NCI-H748 (cell line): ENCODE measurements at regions not wholly inside any gene's neighbourhood (a gene's known extent, or its start where the extent isn't known, plus 50 kb on each side); places are given as distances from the start of the nearest gene placed in this dataset.
"Not testable (repeated sequence)": the region's sequence is repeated elsewhere in the genome, so short reads cannot be mapped to it uniquely, and the experiment has no call there.

ENCODE experiments used
- DNase-seq: peaks from one replicate; lab custom pipeline; 2025; ENCODE audit not compliant: unreplicated experiment; lab: John Stamatoyannopoulos, UW

DNA sequence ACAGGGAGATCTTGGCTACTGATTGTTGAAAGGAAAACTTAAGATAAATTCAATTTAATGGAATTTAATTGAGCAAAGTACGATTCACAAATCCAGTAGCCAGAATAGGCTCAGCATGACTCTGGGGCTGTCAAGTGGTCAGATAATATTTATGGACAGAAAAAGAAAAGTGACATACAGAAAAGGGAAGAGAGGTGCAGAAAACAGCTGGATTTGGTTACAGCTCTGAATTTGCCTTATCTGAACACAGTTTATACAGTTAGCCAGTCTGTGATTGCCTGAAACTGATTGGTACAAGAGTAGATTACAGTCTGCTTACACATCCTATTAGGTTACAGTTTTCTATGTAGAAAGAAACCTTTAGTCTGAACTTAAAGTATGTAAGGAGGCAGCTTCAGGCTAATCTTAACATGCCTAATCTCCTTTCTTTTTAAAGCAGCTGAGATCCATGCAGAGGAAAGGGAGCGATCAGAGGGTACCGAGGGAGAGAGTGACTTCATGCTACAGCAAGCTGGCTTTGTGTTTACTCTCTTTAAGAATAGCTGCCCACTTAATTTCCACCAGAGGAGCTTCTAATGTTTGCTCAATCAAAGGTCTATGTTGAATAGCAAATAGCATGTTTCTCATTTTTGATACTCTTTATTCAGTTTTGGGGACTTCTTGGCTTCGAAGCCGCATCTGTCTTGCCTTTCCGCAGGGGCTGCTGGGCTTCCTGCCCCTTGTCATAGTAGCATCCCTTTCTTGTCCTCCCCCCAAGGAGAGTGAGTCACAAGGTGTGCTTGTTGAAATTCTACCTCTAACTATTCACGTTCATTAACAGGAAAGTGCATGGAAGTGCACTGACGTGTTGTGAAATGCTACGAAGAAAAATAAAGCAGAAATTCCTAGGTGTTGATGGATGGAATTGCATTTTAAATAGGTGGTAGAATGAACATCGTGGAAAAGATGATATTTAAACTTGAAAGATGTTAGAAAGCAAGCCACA is 761.2 kb downstream of the TAF11L14 start:
- DNase-seq = peak; percentile 42

DNA sequence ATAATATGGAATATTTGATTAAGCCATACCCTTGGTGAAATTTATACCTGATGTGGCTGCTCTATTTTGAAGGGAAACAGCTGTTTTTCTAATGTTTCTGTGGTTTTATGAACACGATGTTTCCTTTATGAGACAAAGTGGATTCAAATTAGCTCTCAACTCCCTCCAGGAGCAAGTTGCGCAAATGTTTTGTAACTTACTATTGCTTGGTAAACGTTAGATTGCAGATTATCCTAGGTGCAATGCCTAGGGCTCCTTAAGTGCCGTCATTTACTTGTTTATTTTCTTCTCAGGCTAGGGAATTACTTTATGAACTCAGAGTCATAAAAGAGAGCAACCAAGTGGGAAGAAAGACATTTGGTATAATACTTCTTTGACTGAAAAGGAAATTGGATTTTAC is 763.1 kb downstream of the TAF11L14 start:
- no peak for DNase-seq

DNA sequence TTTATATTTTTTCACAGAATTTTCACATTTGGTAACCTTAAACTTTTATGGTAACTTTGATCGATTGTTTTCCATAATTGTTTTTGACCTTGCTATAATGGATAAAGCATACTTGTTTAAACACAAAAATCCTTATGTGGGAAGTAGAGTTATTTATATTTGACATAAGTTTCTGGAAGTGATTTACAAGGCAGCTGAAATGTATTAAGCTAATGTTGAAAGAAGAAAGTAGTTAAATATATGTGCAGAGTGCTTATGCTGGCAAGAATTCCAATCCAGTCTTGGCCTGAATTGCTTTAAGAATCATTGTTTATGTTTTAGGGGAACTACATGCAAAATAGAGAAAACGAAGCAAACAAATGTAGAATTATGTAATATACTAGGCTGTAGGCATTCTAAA is 763.6 kb downstream of the TAF11L14 start:
- no peak for DNase-seq

DNA sequence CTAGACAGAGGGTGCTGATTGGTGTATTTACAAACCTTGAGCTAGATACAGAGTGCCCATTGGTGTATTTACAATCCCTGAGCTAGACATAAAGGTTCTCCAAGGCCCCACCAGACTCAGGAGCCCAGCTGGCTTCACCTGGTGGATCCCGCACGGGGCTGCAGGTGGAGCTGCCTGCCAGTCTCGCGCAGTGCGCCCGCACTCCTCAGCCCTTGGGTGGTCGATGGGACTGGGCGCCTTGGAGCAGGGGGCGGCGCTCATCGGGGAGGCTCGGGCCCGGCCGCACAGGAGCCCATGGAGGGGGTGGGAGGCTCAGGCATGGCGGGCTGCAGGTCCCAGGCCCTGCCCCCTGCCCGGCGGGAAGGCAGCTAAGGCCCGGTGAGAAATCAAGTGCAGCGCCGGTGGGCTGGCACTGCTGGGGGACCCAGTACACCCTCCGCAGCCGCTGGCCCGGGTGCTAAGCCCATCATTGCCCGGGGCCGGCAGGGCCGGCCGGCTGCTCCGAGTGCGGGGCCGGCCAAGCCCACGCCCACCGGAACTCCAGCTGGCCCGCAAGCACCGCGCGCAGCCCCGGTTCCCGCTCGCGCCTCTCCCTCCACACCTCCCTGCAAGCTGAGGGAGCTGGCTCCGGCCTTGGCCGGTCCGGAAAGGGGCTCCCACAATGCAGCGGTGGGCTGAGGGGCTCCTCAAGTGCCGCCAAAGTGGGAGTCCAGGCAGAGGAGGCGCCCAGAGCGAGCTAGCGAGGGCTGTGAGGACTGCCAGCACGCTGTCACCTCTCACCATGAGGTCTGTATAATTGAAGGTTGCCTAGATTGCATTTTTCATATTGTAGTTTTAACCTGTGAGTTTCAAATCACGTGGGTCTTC is 765.4 kb downstream of the TAF11L14 start:
- DNase-seq = not testable (repeated sequence)

DNA sequence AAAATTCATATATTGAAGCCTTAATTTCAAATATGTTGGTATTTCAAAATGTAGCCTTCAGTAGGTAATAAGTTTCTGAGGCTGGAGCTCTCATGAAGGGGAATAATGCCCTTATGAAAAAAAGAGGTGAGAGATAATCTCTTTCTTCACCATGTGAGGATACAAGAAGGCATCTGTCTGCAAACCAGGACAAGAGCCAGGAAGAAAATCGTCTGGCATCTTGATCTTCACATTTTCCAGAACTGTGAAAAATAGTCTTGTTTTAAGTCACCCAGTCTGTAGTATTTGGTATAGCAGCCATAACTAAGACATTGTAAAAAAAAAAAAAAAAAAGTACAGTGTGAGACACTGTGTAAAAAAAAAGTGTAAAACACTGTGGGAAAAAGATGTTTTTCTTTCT is 768.9 kb downstream of the TAF11L14 start:
- DNase-seq = no peak

- no peak for DNase-seq
Observed at GRCh38 chr5:18403941-18404438, 769.7 kb downstream of the TAF11L14 start.

DNA sequence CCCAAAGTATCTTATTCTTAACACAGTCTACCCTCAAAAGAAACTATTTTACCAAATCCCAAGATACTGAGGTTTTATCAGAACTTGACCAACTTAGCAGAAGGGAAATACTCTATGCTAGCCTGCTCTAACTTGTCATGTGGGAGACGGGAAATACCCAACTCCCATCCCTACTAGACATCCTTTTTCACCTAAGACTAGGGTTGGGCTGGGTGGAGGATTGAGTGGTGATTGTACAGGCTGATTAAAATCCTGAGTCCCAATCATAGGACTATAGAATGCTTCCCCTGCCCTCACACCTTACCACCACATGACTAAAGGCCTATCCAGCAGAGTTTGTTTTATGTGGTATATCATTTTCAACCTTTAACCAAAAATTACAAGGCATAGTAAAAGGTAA is 786.5 kb downstream of the TAF11L14 start:
- DNase-seq = no peak

GRCh38 chr5:18433336-18433735 is 799.1 kb downstream of the TAF11L14 start:
- DNase-seq = peak; percentile 97

- no peak for DNase-seq
Observed at GRCh38 chr5:18438126-18438525, 803.9 kb downstream of the TAF11L14 start.

DNA sequence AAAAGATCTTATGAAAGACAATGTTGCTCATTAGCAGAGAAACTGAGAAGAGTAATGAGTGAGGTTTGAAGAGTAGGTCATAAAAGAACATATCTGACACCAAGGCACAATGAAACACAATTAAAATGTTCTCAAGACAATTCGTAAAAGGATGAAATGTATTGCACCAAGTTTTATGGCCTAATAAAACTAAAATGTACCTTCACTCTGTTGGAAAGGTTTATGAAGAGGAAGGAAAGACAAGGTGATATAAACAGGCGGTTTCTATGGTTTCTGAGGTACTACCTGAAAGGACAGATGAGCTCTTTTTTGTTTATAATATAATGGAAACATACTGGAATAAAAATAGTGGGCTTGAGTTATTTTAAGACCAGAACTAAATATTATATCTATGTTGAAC is 821.3 kb downstream of the TAF11L14 start:
- DNase-seq = no peak

GRCh38 chr5:18457255-18457654 is 823.0 kb downstream of the TAF11L14 start:
- no peak for DNase-seq

- no peak for DNase-seq
Observed at GRCh38 chr5:18461766-18462165, 827.5 kb downstream of the TAF11L14 start.

DNA sequence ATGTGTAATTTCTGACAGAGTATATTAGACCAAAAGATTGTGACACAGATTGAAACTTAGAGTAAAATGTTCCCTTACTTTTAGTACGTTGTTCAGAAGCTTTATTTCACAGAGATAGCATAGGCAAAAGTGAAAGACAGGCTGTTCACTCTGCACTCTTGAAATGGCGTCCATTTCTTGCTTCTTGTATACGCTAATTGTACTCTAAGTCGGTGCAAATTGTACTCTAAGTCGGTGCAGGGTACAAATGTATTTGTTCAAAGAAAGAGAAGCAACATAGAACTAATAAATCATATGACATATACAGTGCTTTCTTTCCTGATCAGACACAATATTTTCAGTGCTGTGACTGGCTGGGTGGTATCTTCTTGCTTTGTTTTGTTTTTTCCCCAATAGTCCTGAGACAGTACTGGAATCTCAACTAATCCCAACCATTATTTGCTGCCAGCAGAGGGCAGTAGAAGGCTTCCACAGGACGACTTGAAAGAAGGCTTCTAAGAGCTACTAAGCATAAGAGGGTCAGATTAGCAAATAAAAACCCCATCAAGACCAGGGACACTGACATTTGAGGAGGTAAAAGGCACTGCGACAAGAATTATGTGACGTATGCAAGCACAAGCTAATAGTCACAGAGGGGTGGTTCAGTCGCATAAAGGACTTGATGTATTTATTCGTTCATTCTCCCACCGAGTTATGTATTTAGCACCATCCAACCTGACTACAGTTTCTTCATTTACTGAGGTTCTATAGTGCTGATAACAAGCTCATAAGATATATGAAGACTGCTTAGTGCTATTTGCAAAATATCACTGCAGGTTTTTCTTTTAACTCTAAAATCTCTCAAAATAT is 831.8 kb downstream of the TAF11L14 start:
- peak; percentile 98 for DNase-seq

DNA sequence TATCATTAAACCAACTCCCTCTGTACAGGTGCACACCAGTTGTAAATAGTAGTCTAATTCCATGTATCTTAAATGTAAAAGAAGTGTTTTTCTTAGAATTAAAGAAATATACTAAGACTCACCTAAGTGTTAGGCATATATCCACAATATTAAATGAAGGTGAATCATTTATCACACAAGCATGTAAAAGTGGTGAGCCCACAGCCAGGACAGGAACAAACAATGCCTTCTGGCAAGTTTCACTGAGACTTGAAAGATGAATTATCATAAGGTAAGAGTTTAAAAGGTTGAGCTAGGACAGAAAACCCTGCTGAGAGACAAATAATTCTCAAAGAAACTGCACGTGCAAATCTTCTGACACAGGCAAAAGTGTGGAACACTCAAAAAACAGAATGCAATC is 832.5 kb downstream of the TAF11L14 start:
- DNase-seq = no peak

GRCh38 chr5:18471791-18472190 is 837.5 kb downstream of the TAF11L14 start:
- DNase-seq = not testable (repeated sequence)

GRCh38 chr5:18483451-18483850 is 849.2 kb downstream of the TAF11L14 start:
- DNase-seq = peak; percentile 44

DNA sequence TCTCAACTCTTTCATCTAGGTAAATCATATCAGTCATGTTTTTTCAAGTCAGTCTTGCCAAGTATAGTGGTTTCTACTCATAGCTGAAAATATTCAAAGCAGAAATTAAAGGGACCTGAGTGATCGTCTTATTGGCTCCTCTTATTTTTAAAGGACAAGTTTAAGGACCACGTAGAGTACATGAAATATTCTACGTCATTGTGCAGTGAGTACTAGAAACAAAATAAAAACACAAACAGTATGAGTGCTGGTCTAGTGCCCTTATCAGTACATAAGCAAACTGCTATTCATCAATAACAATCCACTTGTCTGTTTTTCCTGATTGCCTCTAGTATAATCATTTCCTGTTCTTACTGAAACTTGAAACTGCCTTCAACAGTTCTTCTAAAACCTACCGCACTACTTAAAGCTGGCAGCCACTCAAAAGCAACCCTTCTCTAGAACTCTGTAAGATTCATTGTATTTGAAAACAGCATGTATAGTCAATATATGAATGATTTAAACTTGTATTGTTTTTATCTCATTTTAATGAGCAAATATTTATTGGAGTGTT is 853.7 kb downstream of the TAF11L14 start:
- peak; percentile 36 for DNase-seq

- no peak for DNase-seq
Observed at GRCh38 chr5:18489703-18490102, 855.4 kb downstream of the TAF11L14 start.

DNA sequence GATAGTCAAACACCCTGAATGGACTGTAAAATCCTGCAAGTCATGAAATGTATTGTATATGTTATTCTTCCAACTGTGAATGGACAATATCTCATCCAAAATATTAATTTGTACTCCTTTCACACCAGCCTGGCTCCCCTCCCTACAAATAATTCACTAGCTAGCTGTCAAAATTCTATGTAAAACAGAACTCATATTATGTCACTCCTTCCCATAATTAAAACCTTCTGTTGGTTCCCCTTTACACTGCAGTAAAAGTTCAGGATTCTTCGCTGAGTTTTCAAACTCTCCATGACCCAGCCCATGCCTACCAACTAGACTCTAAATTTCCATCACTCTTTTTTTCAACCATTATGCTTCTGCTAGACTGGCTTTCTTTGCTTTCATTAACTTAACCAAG is 857.1 kb downstream of the TAF11L14 start:
- no peak for DNase-seq

- DNase-seq = no peak
Observed at GRCh38 chr5:18495157-18495556, 860.9 kb downstream of the TAF11L14 start.
